ENCODE measurements at regions not wholly inside any gene's neighbourhood (a gene's known extent, or its start where the extent isn't known, plus 50 kb on each side); places are given as distances from the start of the nearest gene placed in this dataset.

GRCh38 chrX:43505769-43506168, 150.3 kb upstream of the MAOA start:
- TF ChIP-seq CTCF (IDR thresholded peaks at IDR 0.05) (no peak), POLR2A (IDR thresholded peaks at IDR 0.05) (no peak), EP300 (IDR thresholded peaks at IDR 0.05) (no peak)
